Uterus (tissue), 3 donors: ENCODE measurements at regions not wholly inside any gene's neighbourhood (a gene's known extent, or its start where the extent isn't known, plus 50 kb on each side); places are given as distances from the start of the nearest gene placed in this dataset.
"Not testable (repeated sequence)": the region's sequence is repeated elsewhere in the genome, so short reads cannot be mapped to it uniquely, and the experiment has no call there.

Experiments
- DNase-seq, 2 donors: peaks; one replicate each; pipeline ENCODE4 v3.0.0-alpha.2; 2019 to 2020
- H3K27ac ChIP-seq, 2 donors: fragments of 200-600 bp; sonication (generic); 1 replicate in 1 of 2; 2 replicates in 1 of 2; pipeline ENCODE4 v1.5.1; 2016 to 2018
- H3K27me3 ChIP-seq, 2 donors: fragments of 200-600 bp; sonication (generic); one replicate each; pipeline ENCODE4 v1.5.1; 2018 to 2019; ENCODE audit warnings: control low read depth in 1 of 2
- H3K36me3 ChIP-seq, 2 donors: fragments of 200-600 bp; sonication (generic); one replicate each; pipeline ENCODE4 v1.5.1; 2019; ENCODE audit warnings: control low read depth in 1 of 2
- H3K4me1 ChIP-seq, 2 donors: fragments of 200-600 bp; sonication (generic); one replicate each; pipeline ENCODE4 v1.5.1; 2018 to 2019; ENCODE audit warnings: control low read depth in 1 of 2
- H3K4me3 ChIP-seq, 2 donors: fragments of 200-600 bp; sonication (generic); 1 replicate in 1 of 2; 2 replicates in 1 of 2; pipeline ENCODE4 v1.5.1; 2018 to 2019; ENCODE audit warnings: mild to moderate bottlenecking in 1 of 2
- H3K9me3 ChIP-seq, 2 donors: fragments of 200-600 bp; sonication (generic); one replicate each; pipeline ENCODE4 v1.5.1; 2019; ENCODE audit warnings: control low read depth in 1 of 2
- CTCF ChIP-seq, 4 experiments: fragments of 200-600 bp in 2 of 4; fragments of 450-650 bp in 2 of 4; sonication (generic) in 2 of 4; IDR thresholded peaks; one replicate each; pipeline ENCODE4 v1.5.1; 2016 to 2019; ENCODE audit warnings: antibody characterized with exemption in 4 of 4, mild to moderate bottlenecking in 2 of 4, moderate library complexity in 1 of 4
- POLR2A ChIP-seq, 2 donors: fragments of 450-650 bp; IDR thresholded peaks; one replicate each; pipeline ENCODE4 v1.6.1; 2016; ENCODE audit warnings: antibody characterized with exemption in 2 of 2, mild to moderate bottlenecking in 1 of 2, moderate library complexity in 1 of 2
- intact Hi-C: fragments of 100-400 bp; cut with DNase I; formaldehyde crosslinking; loops from one replicate; pipeline ENCODE4 v1.15.1; 2023; ENCODE audit warnings: low total_unique reads
- donor health status: DM: yes; HTN: yes; CAD: no.

DNA sequence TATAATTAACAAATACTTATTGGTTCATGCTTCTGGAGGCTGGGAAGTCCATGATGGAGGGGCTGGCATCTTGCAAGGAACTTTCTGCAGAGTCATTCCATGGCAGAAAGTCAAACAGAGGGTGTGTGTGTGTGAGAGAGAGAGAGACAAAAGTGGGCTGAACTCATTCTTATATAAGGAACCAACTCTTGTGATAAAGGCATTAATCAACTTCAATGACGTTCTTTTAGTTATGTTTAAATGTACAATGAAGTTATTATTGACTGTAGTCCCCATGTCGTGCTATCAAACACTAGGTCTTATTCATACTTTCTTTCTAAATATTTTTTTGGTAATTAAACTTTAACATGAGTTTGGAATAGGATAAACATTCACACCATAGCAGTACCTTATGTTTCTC is 1408.8 kb downstream of the STIM2 start:
- no peak for TF ChIP-seq POLR2A (IDR thresholded peaks at IDR 0.05)
- no peak for TF ChIP-seq CTCF (IDR thresholded peaks at IDR 0.05)
- H3K27ac ChIP-seq, result no peak overlapping the region
- no peaks in the 10 kb centered on the region for H3K27me3 ChIP-seq
- intact Hi-C loops, result no loop called here
- H3K36me3 ChIP-seq, result no peaks in the 10 kb centered on the region
- H3K4me3 ChIP-seq, result no peak overlapping the region
- DNase-seq, result no peak
- H3K9me3 ChIP-seq, result no peaks in the 10 kb centered on the region
- no peaks in the 10 kb centered on the region for H3K4me1 ChIP-seq

DNA sequence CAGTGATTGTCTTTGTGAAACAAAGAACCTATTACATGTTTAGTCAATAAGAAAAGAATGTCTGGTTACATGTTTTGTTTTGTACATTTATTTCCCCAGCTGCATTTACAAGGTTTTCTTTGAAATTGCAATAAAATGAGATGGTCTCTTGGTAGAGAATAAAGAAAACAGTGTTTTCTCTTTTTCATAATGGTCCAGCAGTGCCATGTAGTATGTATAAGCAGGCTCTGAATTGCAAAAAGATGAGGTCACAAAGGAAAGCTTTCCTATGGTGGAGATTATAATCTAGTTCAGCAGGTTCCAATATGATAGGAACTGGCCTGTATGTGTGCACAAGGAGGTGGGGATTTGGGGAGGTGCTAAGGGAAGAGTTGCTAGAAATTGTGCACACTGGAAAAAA is 1417.3 kb downstream of the STIM2 start:
- H3K27me3 ChIP-seq, result no peaks in the 10 kb centered on the region
- DNase-seq, result no peak
- H3K9me3 ChIP-seq, result no peaks in the 10 kb centered on the region
- intact Hi-C loops, result no loop called here
- H3K36me3 ChIP-seq, result no peaks in the 10 kb centered on the region
- no peaks in the 10 kb centered on the region for H3K4me1 ChIP-seq
- H3K4me3 ChIP-seq, result no peak overlapping the region
- H3K27ac ChIP-seq, result no peak overlapping the region
- TF ChIP-seq POLR2A (IDR thresholded peaks at IDR 0.05) (no peak), CTCF (IDR thresholded peaks at IDR 0.05) (no peak)

DNA sequence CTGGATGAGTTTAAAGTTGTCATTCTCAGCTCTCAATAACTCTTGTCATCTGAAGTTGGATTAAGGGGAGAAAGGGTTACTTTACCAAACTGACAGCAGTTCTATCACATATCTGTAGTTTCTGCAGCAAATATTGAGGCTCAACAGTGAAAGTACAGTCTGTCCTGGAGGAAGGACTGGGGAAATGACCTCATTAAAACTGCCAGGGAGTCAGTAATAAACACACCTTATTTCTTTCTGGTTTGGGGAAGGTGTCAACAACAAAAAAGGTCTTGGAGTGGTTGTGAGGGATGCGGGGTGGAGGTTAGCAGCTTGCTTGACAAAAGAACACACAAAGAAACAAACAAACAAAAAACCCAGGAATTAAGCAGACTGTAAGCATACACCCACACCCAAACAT is 1418.0 kb downstream of the STIM2 start:
- Histone ChIP-seq H3K27ac (no peak overlapping the region), H3K36me3 (no peaks in the 10 kb centered on the region), H3K9me3 (no peaks in the 10 kb centered on the region), H3K4me1 (no peaks in the 10 kb centered on the region), H3K4me3 (no peak overlapping the region), H3K27me3 (no peaks in the 10 kb centered on the region)
- DNase-seq, result no peak
- no peak for TF ChIP-seq POLR2A (IDR thresholded peaks at IDR 0.05)
- intact Hi-C loops, result no loop called here

- intact Hi-C loops, result no loop called here
- Histone ChIP-seq H3K4me3 (no peak overlapping the region), H3K9me3 (no peaks in the 10 kb centered on the region), H3K27me3 (no peaks in the 10 kb centered on the region), H3K36me3 (no peaks in the 10 kb centered on the region), H3K27ac (no peak overlapping the region), H3K4me1 (no peaks in the 10 kb centered on the region)
- no peak for DNase-seq
- TF ChIP-seq POLR2A (IDR thresholded peaks at IDR 0.05) (no peak), CTCF (IDR thresholded peaks at IDR 0.05) (no peak)
These were observed 1418.6 kb downstream of the STIM2 start for GRCh38 chr4:28279249-28279648.

- DNase-seq, H3K4me3 ChIP-seq, H3K4me1 ChIP-seq, H3K36me3 ChIP-seq, H3K27me3 ChIP-seq, H3K9me3 ChIP-seq, intact Hi-C loops, H3K27ac ChIP-seq: not testable (repeated sequence)
These were observed 1425.6 kb downstream of the STIM2 start for GRCh38 chr4:28286266-28286665.

DNA sequence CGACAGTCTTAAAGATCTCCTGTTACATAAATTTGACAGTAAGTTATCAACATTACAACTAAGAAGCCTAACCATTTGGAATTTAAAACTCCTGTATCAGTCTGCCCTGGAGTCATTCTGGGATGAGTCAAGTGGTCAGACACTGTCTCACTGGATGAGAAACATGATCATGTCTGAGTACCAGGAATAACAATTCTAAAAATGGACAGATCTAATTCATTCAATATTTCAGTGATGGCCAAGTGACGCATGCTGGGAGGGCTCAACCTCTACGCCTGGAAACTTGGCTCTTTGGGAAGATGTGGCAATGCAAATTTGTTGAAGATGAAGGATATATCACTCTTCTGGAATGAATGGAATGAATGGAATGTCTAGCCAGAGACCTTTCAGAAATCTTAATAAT is 1427.2 kb downstream of the STIM2 start:
- no peak for DNase-seq
- H3K27me3 ChIP-seq, result no peaks in the 10 kb centered on the region
- peaks cover 0 to 4% of the 10 kb centered on the region in 2 donors for H3K4me1 ChIP-seq
- intact Hi-C loops, result no loop called here
- no peak overlapping the region for H3K27ac ChIP-seq
- no peaks in the 10 kb centered on the region for H3K9me3 ChIP-seq
- TF ChIP-seq CTCF (IDR thresholded peaks at IDR 0.05), result no peak
- no peak for TF ChIP-seq POLR2A (IDR thresholded peaks at IDR 0.05)
- no peak overlapping the region for H3K4me3 ChIP-seq
- H3K36me3 ChIP-seq, result no peaks in the 10 kb centered on the region
